Body of pancreas (tissue), 4 donors: ENCODE measurements at regions not wholly inside any gene's neighbourhood (a gene's known extent, or its start where the extent isn't known, plus 50 kb on each side); places are given as distances from the start of the nearest gene placed in this dataset.
A peak's percentile ranks its signal among the peaks of the same experiment; 100 is the strongest.

Experiments
- CTCF ChIP-seq, 7 experiments: fragments of 450-650 bp in 4 of 7; fragments of 200-600 bp in 3 of 7; sonication (generic) in 3 of 7; IDR thresholded peaks; one replicate each; pipeline ENCODE4 v1.5.1; 2016 to 2019; ENCODE audit warnings: antibody characterized with exemption in 7 of 7
- POLR2A ChIP-seq, 3 donors: fragments of 450-650 bp; IDR thresholded peaks; one replicate each; pipeline ENCODE4 v1.6.1; 2016; ENCODE audit warnings: antibody characterized with exemption in 3 of 3, mild to moderate bottlenecking in 2 of 3

GRCh38 chr3:87082796-87083440 is 92.0 kb upstream of the VGLL3 start:
- TF ChIP-seq POLR2A (IDR thresholded peaks at IDR 0.05) = no peak
- peak in 6 of 7 experiments; percentile 54 to 73 (median 66) for TF ChIP-seq CTCF (IDR thresholded peaks at IDR 0.05)
